Ramos (cell line): ENCODE measurements at regions not wholly inside any gene's neighbourhood (a gene's known extent, or its start where the extent isn't known, plus 50 kb on each side); places are given as distances from the start of the nearest gene placed in this dataset.
"Not testable (repeated sequence)": the region's sequence is repeated elsewhere in the genome, so short reads cannot be mapped to it uniquely, and the experiment has no call there.

ENCODE experiments used
- in situ Hi-C: fragments of 300-500 bp; cut with MboI; formaldehyde crosslinking; loops from one replicate; pipeline ENCODE4 v1.14.3; 2022; ENCODE audit warnings: low sequenced_read_pairs; ENCODE audit not compliant: unreplicated experiment

DNA sequence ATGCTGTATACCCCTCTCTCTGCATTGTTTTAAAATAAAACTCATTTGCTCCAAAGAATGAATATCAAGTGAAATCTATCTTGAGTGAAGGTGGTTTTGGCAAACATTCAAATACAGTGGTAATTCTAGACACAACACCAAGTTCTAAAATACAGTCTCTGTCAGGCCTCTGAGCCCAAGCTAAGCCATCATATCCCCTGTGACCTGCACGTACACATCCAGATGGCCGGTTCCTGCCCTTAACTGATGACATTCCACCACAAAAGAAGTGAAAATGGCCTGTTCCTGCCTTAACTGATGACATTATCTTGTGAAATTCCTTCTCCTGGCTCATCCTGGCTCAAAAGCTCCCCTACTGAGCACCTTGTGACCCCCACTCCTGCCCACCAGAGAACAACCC lies 1201.5 kb downstream of the FLRT2 start:
- in situ Hi-C loops, result not testable (repeated sequence)

GRCh38 chr14:86723254-86723624 lies 1193.3 kb downstream of the FLRT2 start:
- in situ Hi-C loops, result no loop called here

- in situ Hi-C loops, result no loop called here
Observed at GRCh38 chr14:86722612-86723253, 1192.8 kb downstream of the FLRT2 start.

GRCh38 chr14:86714575-86714974 lies 1184.6 kb downstream of the FLRT2 start:
- in situ Hi-C loops, result no loop called here

DNA sequence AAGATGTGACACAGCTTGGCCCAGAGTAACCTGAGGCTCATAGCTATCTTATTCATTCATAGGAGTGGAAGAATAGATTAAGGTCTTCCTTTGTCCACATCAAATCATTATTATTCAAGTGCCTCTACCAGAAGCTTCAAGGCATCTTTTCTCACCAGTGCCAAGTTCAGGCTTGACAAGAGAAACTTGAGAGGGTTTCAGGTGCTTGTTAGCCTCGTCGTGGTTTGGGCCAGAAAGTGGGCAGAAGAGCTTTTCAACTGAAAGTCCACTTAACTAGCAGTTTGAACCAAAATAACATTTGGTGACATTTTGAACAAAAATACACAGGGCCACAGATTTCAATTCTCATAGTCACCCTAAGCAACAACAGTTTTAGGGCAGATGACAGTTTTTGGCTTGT lies 1184.2 kb downstream of the FLRT2 start:
- in situ Hi-C loops, result no loop called here

DNA sequence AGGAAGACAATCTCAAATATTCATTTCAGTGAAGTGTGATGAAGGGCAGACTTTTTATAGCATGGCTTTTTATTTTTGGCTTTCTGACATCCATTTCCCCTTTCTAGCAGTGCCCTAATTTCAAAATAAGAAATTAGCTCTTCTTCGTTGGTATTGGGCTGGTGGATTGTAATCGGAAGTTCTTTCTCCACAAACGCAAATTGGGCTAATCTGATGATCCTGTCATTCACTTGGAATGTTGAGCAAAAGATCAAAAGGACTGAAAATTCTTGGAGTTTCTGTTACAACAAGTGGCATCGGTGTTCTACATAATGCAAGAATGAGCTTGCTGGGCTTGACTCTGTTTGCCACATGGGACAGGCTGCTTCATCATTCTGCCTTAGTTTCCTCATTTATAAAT lies 1182.8 kb downstream of the FLRT2 start:
- in situ Hi-C loops, result no loop called here

DNA sequence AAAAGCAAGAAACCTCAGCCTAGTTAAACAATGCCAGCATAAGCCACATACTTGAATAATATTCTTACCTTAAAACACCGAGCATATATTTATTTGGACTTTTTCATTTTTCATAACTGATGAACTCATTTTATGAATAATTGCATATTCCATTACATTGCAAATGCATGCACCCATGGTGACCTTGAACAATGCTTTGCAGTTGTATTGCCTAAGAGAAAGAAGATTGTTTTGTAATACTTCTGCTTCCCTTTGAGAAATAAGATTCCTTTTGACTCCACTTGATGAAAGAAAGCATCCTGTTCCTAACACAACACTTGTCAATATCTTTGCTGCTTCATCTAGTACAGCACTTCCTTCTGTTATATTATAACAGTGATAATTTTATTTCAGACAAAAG lies 1182.2 kb downstream of the FLRT2 start:
- in situ Hi-C loops, result no loop called here

GRCh38 chr14:86708846-86709339 lies 1178.9 kb downstream of the FLRT2 start:
- in situ Hi-C loops, result no loop called here

DNA sequence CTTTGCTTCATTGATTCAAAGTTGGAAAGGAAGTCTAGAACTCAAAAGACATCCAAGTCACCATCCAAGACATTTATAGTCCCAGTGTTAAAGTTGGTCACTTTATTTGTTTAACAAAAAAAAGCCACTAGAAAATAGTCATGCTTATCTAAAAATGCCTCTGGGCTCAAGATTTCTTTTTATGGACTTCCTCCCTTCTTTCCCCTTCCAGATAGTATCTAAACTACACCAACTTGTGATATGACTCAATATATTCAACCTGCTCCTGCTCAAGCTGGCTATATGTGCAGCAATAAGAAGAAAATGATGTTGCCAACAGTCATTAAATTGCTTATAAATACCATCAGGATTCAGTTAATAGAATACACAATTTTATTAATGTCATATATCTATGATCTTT lies 1177.1 kb downstream of the FLRT2 start:
- in situ Hi-C loops, result no loop called here

GRCh38 chr14:86683561-86683960 lies 1153.6 kb downstream of the FLRT2 start:
- in situ Hi-C loops, result no loop called here

DNA sequence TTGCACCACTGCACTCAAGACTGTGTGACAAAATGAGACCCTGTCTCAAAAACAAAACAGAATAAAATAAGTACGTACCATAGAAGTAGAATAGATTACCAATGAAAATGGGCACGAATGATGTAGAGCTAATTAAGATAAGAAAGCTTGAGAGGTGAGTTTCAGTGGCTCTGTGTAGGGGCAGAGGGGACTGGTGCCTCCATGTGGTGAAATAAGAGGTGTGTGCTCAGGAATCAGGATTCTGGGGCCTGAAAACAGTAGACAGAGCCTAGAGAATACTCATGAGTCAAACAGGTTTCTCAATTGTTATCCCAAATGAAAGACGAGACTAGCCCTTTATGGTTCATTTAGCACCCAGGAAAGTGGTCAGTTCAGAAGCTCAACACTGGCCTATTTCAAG lies 1145.1 kb downstream of the FLRT2 start:
- in situ Hi-C loops, result no loop called here

DNA sequence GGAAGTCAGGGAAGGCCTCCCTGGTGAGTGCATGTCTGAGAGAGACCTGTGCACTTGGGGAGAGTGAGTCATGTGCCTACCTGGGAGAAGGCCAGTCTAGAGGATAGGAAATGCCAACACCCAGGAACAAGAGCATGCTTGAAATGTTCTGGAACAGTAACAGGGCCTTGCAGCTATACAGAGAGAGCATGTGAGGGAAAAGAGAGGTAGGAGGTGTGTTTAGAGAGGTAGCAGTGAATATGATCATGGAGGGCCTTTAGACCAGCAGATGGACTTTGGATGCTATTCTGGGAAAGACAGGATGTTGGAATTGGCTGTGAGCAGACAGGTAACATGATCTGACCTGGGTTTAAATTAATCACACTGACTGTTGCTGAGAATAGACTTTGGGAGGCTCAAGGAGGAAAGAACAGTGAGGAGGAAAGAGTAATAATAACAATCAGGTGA lies 1143.6 kb downstream of the FLRT2 start:
- in situ Hi-C loops, result no loop called here

DNA sequence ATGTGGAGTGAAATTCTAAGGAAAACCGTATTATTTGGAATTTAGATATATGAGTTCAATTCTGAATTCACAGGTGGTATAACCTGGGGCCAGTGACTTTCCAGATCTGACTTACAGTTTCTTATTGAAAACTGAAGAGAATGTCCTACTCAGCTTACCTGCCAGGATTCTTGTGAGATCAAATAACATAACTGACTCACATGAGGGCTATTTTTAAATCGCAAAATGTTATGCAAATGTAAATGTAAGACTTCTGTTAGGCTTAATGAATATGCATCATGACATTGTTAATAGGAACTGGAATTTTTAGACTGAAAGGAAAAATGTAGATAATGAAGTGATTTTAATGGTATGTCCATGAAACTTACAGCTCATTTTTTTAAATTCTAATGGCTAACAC lies 1142.1 kb downstream of the FLRT2 start:
- in situ Hi-C loops, result no loop called here

DNA sequence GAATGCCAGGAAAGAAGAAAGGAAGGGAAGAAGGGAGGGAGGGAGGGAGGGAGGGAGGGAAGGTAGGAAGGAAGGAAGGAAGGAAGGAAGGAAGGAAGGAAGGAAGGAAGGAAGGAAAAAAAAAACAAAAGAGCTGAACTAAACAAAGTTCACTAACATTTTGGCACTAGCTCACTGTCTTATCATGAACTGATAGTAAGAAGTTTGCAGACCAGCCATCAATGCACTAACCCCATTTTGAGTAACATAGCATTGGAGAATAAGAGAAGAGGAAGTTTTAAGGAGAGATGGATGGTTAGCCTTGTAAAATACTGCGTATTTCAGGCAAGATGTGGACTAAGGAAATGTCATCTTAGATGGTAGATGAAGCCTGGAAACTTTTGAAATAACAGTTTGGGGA lies 1136.0 kb downstream of the FLRT2 start:
- in situ Hi-C loops, result no loop called here

- in situ Hi-C loops, result no loop called here
Observed at GRCh38 chr14:86662334-86662733, 1132.4 kb downstream of the FLRT2 start.

DNA sequence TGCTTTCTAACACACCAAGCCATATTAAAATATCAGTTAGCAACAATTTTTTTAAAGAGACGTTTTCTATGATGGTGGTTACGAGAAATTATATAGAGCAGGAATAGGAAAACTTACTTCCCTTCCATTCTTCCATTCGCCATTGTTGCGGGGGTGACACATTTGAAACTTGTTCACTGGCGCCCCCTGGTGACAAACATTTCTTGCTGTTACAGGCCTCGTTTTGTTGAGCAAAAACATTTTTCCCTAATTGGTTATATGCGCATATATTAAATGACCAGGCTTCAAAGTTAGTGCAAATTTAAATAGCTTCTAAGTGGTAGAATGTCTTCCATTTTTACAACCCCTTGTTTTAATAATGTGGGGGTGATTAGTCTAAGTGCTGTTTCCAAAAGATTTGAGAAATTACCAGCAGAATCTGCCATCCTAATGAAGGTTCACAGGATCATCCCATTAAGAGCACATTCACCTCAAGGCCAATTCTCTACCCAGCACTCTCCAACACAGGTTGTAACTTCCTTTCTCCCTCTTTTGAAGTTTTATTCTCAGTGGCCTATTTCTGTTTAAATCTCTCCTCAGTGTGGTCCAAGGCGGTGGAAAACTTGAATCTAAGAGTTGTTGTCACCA lies 1124.7 kb downstream of the FLRT2 start:
- in situ Hi-C loops, result loop anchor here (10.0 kb wide), 1 partner anchor 190 kb away; no protein-coding TSS in a partner anchor

DNA sequence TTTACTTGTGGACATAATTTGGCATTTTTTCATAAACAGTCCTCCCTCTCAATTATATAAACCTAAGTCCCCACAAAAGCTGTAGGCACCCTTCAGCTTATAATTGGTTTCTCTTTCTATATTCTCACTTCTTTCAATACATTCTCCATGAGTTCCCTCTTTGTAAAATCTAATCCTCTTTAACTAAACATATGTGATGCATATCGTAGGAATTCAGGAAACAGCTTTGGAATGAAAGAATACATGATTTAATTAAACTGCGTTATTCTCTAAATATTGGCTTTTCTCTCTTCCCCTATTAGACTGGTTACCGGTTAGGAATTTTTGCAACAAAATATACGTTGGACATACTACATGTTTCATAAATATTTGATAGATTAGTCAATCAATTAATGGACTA lies 1122.6 kb downstream of the FLRT2 start:
- in situ Hi-C loops, result loop anchor here (10.0 kb wide), 1 partner anchor 188 kb away; no protein-coding TSS in a partner anchor

DNA sequence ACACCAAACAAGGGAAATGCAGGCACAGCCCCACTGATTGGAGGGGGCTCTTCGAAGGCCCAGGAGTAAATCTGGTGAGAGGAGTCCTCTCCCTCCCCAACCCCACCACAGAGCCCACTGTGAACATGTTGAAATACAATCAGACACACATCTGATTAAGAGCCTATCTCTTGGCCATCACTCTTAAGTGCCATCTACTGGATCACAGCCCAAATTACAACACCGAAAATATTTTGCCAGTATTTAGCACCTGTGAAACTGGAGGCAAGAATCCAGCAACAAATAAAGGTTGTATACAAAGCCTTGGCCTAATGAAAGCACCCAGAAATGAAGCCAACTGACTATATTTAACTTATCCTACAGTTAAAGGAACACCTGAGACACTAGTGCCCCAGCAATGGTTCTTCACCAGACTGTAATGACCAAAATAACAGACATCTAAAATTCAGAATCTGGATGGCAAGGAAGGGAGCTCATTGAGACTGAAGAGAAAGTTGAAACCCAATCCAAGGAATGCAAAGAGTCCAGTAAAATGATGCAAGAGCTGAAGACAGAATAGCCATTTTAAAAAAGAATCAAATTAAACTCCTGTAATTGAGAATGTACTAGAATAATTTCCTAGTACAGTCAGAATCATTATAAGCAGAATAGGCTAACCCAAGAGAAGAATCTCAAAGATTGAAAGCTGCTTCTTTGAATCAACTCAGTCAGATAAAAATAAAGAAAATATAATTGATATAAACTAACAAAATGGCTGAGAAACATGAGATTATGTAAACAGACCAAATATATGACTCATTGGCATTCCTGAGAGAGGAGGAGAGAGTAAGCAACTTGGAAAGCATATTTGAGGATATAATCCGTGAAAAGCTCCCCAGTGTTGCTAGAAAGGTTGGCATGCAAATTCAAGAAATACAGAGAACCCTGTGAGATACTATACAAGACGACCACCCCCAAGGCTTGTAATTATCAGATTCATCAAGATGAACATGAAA lies 1117.0 kb downstream of the FLRT2 start:
- in situ Hi-C loops, result no loop called here

GRCh38 chr14:86646125-86646524 lies 1116.2 kb downstream of the FLRT2 start:
- in situ Hi-C loops, result no loop called here

GRCh38 chr14:86641310-86641709 lies 1111.4 kb downstream of the FLRT2 start:
- in situ Hi-C loops, result no loop called here

- in situ Hi-C loops, result no loop called here
Observed at GRCh38 chr14:86640288-86640687, 1110.3 kb downstream of the FLRT2 start.
